22Rv1 (cell line): ENCODE measurements at regions not wholly inside any gene's neighbourhood (a gene's known extent, or its start where the extent isn't known, plus 50 kb on each side); places are given as distances from the start of the nearest gene placed in this dataset.
"Not testable (repeated sequence)": the region's sequence is repeated elsewhere in the genome, so short reads cannot be mapped to it uniquely, and the experiment has no call there.

Experiments used
- ZFX ChIP-seq: fragments of 450-650 bp; IDR thresholded peaks from 2 replicates; pipeline ENCODE4 v1.6.1; 2017; ENCODE audit warnings: antibody characterized with exemption, borderline replicate concordance
- TF ChIP-seq, protein P1 (sequence below): fragments of 450-650 bp; IDR thresholded peaks from 2 replicates; pipeline ENCODE4 v1.5.1; 2017; ENCODE audit warnings: mild to moderate bottlenecking

- TF ChIP-seq, protein P1, sequence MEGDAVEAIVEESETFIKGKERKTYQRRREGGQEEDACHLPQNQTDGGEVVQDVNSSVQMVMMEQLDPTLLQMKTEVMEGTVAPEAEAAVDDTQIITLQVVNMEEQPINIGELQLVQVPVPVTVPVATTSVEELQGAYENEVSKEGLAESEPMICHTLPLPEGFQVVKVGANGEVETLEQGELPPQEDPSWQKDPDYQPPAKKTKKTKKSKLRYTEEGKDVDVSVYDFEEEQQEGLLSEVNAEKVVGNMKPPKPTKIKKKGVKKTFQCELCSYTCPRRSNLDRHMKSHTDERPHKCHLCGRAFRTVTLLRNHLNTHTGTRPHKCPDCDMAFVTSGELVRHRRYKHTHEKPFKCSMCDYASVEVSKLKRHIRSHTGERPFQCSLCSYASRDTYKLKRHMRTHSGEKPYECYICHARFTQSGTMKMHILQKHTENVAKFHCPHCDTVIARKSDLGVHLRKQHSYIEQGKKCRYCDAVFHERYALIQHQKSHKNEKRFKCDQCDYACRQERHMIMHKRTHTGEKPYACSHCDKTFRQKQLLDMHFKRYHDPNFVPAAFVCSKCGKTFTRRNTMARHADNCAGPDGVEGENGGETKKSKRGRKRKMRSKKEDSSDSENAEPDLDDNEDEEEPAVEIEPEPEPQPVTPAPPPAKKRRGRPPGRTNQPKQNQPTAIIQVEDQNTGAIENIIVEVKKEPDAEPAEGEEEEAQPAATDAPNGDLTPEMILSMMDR = not testable (repeated sequence)
- TF ChIP-seq ZFX = not testable (repeated sequence)
Observed at GRCh38 chr12:88809841-88810240, 229.6 kb upstream of the KITLG start.
